ENCODE measurements at regions not wholly inside any gene's neighbourhood (a gene's known extent, or its start where the extent isn't known, plus 50 kb on each side); places are given as distances from the start of the nearest gene placed in this dataset.

DNA sequence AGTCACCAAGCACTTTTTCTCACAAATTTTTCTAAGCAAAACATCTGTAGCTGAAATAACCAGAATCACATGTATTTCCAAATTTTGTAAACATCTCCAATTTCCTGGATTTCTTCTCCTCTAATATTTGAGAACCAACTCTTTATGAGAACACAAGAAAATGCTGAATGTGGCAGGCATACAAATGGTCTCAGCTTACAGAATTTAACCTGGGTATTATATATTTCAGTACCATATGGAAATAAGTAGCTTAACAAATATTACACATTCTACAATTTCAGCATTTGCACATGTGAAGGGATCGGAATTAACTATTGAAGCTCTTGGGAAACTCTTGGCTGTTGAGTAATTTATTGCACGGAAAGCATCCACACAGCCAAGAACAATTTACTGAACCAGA lies 92.5 kb downstream of the TBXT start:
- TF ChIP-seq, protein P1, sequence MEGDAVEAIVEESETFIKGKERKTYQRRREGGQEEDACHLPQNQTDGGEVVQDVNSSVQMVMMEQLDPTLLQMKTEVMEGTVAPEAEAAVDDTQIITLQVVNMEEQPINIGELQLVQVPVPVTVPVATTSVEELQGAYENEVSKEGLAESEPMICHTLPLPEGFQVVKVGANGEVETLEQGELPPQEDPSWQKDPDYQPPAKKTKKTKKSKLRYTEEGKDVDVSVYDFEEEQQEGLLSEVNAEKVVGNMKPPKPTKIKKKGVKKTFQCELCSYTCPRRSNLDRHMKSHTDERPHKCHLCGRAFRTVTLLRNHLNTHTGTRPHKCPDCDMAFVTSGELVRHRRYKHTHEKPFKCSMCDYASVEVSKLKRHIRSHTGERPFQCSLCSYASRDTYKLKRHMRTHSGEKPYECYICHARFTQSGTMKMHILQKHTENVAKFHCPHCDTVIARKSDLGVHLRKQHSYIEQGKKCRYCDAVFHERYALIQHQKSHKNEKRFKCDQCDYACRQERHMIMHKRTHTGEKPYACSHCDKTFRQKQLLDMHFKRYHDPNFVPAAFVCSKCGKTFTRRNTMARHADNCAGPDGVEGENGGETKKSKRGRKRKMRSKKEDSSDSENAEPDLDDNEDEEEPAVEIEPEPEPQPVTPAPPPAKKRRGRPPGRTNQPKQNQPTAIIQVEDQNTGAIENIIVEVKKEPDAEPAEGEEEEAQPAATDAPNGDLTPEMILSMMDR (IDR thresholded peaks at IDR 0.05): no peak
- TF ChIP-seq POLR2A (IDR thresholded peaks at IDR 0.05): no peak

Data from lower leg skin (tissue), 3 donors.